Femur (tissue), 1 donor: ENCODE measurements at regions not wholly inside any gene's neighbourhood (a gene's known extent, or its start where the extent isn't known, plus 50 kb on each side); places are given as distances from the start of the nearest gene placed in this dataset.
"Not testable (repeated sequence)": the region's sequence is repeated elsewhere in the genome, so short reads cannot be mapped to it uniquely, and the experiment has no call there.

Source experiments
- DNase-seq: peaks from one replicate; pipeline ENCODE4 v3.0.0-alpha.2; 2017

- DNase-seq: no peak
Measured at GRCh38 chr6:164049517-164049988, 635.0 kb downstream of the QKI start.

GRCh38 chr6:164048840-164049516 is 634.5 kb downstream of the QKI start:
- no peak for DNase-seq

GRCh38 chr6:164045082-164045481 is 630.6 kb downstream of the QKI start:
- DNase-seq: no peak

GRCh38 chr6:164043656-164044055 is 629.1 kb downstream of the QKI start:
- DNase-seq: not testable (repeated sequence)

- DNase-seq: no peak
Measured at GRCh38 chr6:164042212-164042611, 627.7 kb downstream of the QKI start.

- no peak for DNase-seq
Measured at GRCh38 chr6:164040994-164041393, 626.5 kb downstream of the QKI start.

- peak; percentile 51 for DNase-seq
Measured at GRCh38 chr6:164039954-164040375, 625.4 kb downstream of the QKI start.

- DNase-seq: peak; percentile 26
Measured at GRCh38 chr6:164037171-164037870, 622.8 kb downstream of the QKI start.

GRCh38 chr6:164035900-164036485 is 621.5 kb downstream of the QKI start:
- DNase-seq: no peak

GRCh38 chr6:164034602-164035140 is 620.2 kb downstream of the QKI start:
- no peak for DNase-seq

GRCh38 chr6:164025180-164025579 is 610.7 kb downstream of the QKI start:
- DNase-seq: no peak

GRCh38 chr6:164023535-164023934 is 609.0 kb downstream of the QKI start:
- DNase-seq: no peak

GRCh38 chr6:164022632-164023031 is 608.1 kb downstream of the QKI start:
- DNase-seq: no peak

GRCh38 chr6:164021589-164022250 is 607.2 kb downstream of the QKI start:
- DNase-seq: no peak

- no peak for DNase-seq
Measured at GRCh38 chr6:164020142-164020541, 605.6 kb downstream of the QKI start.

- no peak for DNase-seq
Measured at GRCh38 chr6:164018133-164018532, 603.6 kb downstream of the QKI start.

GRCh38 chr6:164016056-164016455 is 601.5 kb downstream of the QKI start:
- no peak for DNase-seq

GRCh38 chr6:164015088-164015484 is 600.6 kb downstream of the QKI start:
- no peak for DNase-seq

- DNase-seq: peak; percentile 61
Measured at GRCh38 chr6:164014346-164015087, 600.0 kb downstream of the QKI start.

- no peak for DNase-seq
Measured at GRCh38 chr6:164013480-164014208, 599.1 kb downstream of the QKI start.

- no peak for DNase-seq
Measured at GRCh38 chr6:164011321-164011720, 596.8 kb downstream of the QKI start.
